Body of pancreas (tissue), 4 donors: ENCODE measurements at regions not wholly inside any gene's neighbourhood (a gene's known extent, or its start where the extent isn't known, plus 50 kb on each side); places are given as distances from the start of the nearest gene placed in this dataset.

Experiments
- ATAC-seq: fragments of 150-250 bp; one replicate; pipeline ENCODE4 v1.9.1; 2016
- DNase-seq, 4 donors: peaks; one replicate each; pipeline ENCODE4 v3.0.0-alpha.2; 2019
- H3K27ac ChIP-seq, 4 donors: fragments of 200-600 bp; sonication (generic); 1 replicate in 3 of 4; 2 replicates in 1 of 4; pipeline versions ENCODE4 v1.5.1 to v1.6.1; 2016 to 2019; ENCODE audit warnings: mild to moderate bottlenecking in 1 of 4, mixed read lengths in 1 of 4, moderate library complexity in 1 of 4
- H3K27me3 ChIP-seq, 2 donors: fragments of 200-600 bp; sonication (generic); one replicate each; pipeline ENCODE4 v1.6.0; 2016; ENCODE audit warnings: mild to moderate bottlenecking in 1 of 2
- H3K36me3 ChIP-seq, 2 donors: fragments of 200-600 bp; sonication (generic); replicated peaks in 1 of 2; 2 replicates each; pipeline ENCODE4 v1.5.1; 2016; ENCODE audit warnings: low read depth in 2 of 2; ENCODE audit not compliant: insufficient read depth in 1 of 2
- H3K4me1 ChIP-seq: fragments of 200-600 bp; sonication (generic); one replicate; pipeline ENCODE4 v1.6.0; 2016
- H3K4me3 ChIP-seq, 2 donors: fragments of 200-600 bp; sonication (generic); 1 replicate in 1 of 2; 2 replicates in 1 of 2; pipeline ENCODE4 v1.5.1; 2016 to 2019
- H3K9me3 ChIP-seq, 3 donors: fragments of 200-600 bp; sonication (generic); 1 replicate in 2 of 3; 2 replicates in 1 of 3; pipeline ENCODE4 v1.5.1; 2016
- CTCF ChIP-seq, 7 experiments: fragments of 450-650 bp in 4 of 7; fragments of 200-600 bp in 3 of 7; sonication (generic) in 3 of 7; IDR thresholded peaks; one replicate each; pipeline ENCODE4 v1.5.1; 2016 to 2019; ENCODE audit warnings: antibody characterized with exemption in 7 of 7
- POLR2A ChIP-seq, 3 donors: fragments of 450-650 bp; IDR thresholded peaks; one replicate each; pipeline ENCODE4 v1.6.1; 2016; ENCODE audit warnings: antibody characterized with exemption in 3 of 3, mild to moderate bottlenecking in 2 of 3
- WGBS, 2 donors: methylation state at CpG; one replicate each; pipeline ENCODE4 v1.1.5; 2017; 5-methylcytosine and 5-hydroxymethylcytosine counted together
- intact Hi-C: fragments of 100-400 bp; cut with DNase I; formaldehyde crosslinking; loops from one replicate; pipeline ENCODE4 v1.15.1; 2023

GRCh38 chr5:6225121-6225607 lies 153.2 kb downstream of the MED10 start:
- Histone ChIP-seq H3K27ac (no peak overlapping the region), H3K4me3 (no peak overlapping the region), H3K36me3 (no peaks in the 10 kb centered on the region), H3K9me3 (no peaks in the 10 kb centered on the region), H3K27me3 (no peaks in the 10 kb centered on the region), H3K4me1 (no peaks in the 10 kb centered on the region)
- ATAC-seq: no peak
- WGBS, 2 donors: 52 to 63% methylated on average over 7 of the region's 7 CpGs
- DNase-seq: no peak
- intact Hi-C loops: no loop called here
- TF ChIP-seq POLR2A (IDR thresholded peaks at IDR 0.05): no peak
- TF ChIP-seq CTCF (IDR thresholded peaks at IDR 0.05): no peak

GRCh38 chr5:6224406-6224805 lies 153.9 kb downstream of the MED10 start:
- ATAC-seq: no peak
- Histone ChIP-seq H3K4me1 (no peaks in the 10 kb centered on the region), H3K4me3 (no peak overlapping the region), H3K27ac (no peak overlapping the region), H3K9me3 (no peaks in the 10 kb centered on the region), H3K36me3 (no peaks in the 10 kb centered on the region), H3K27me3 (no peaks in the 10 kb centered on the region)
- intact Hi-C loops: no loop called here
- no peak for TF ChIP-seq CTCF (IDR thresholded peaks at IDR 0.05)
- TF ChIP-seq POLR2A (IDR thresholded peaks at IDR 0.05): no peak
- DNase-seq: no peak
- 74 to 83% methylated on average over 5 of the region's 5 CpGs for WGBS, 2 donors

- intact Hi-C loops: no loop called here
- no peak for TF ChIP-seq POLR2A (IDR thresholded peaks at IDR 0.05)
- TF ChIP-seq CTCF (IDR thresholded peaks at IDR 0.05): no peak
- no peaks in the 10 kb centered on the region for H3K9me3 ChIP-seq
- no peaks in the 10 kb centered on the region for H3K27me3 ChIP-seq
- DNase-seq: no peak
- H3K27ac ChIP-seq: no peak overlapping the region
- 84 to 85% methylated on average over 2 of the region's 2 CpGs for WGBS, 2 donors
- no peak for ATAC-seq
- no peaks in the 10 kb centered on the region for H3K36me3 ChIP-seq
- H3K4me1 ChIP-seq: no peaks in the 10 kb centered on the region
- H3K4me3 ChIP-seq: no peak overlapping the region
These were observed 155.4 kb downstream of the MED10 start for GRCh38 chr5:6222899-6223298.

- DNase-seq: no peak
- H3K36me3 ChIP-seq: no peaks in the 10 kb centered on the region
- no peaks in the 10 kb centered on the region for H3K4me1 ChIP-seq
- intact Hi-C loops: no loop called here
- ATAC-seq: no peak
- H3K27ac ChIP-seq: no peak overlapping the region
- no peak overlapping the region for H3K4me3 ChIP-seq
- TF ChIP-seq CTCF (IDR thresholded peaks at IDR 0.05) (no peak), POLR2A (IDR thresholded peaks at IDR 0.05) (no peak)
- no peaks in the 10 kb centered on the region for H3K9me3 ChIP-seq
- 62 to 72% methylated on average over 7 of the region's 7 CpGs for WGBS, 2 donors
- H3K27me3 ChIP-seq: no peaks in the 10 kb centered on the region
These were observed 156.2 kb downstream of the MED10 start for GRCh38 chr5:6222121-6222520.

- ATAC-seq (no peak), DNase-seq (no peak)
- WGBS, 2 donors: 63 to 82% methylated on average over 3 to 6 of the region's 6 CpGs
- no peak overlapping the region for H3K4me3 ChIP-seq
- H3K4me1 ChIP-seq: no peaks in the 10 kb centered on the region
- no peak for TF ChIP-seq POLR2A (IDR thresholded peaks at IDR 0.05)
- TF ChIP-seq CTCF (IDR thresholded peaks at IDR 0.05): no peak
- no peaks in the 10 kb centered on the region for H3K9me3 ChIP-seq
- no peaks in the 10 kb centered on the region for H3K36me3 ChIP-seq
- intact Hi-C loops: no loop called here
- H3K27me3 ChIP-seq: no peaks in the 10 kb centered on the region
- H3K27ac ChIP-seq: no peak overlapping the region
These were observed 157.2 kb downstream of the MED10 start for GRCh38 chr5:6221141-6221626.
